Glomerular endothelial cell (primary cell): ENCODE measurements at regions not wholly inside any gene's neighbourhood (a gene's known extent, or its start where the extent isn't known, plus 50 kb on each side); places are given as distances from the start of the nearest gene placed in this dataset.

ENCODE experiments used
- DNase-seq: peaks from one replicate; pipeline ENCODE4 v3.0.0-alpha.2; 2011; ENCODE audit warnings: low read depth, low spot score; ENCODE audit errors: extremely low read depth

- DNase-seq: no peak
Measured at GRCh38 chr7:67947646-67948045, 951.0 kb downstream of the TYW1 start.

- DNase-seq: no peak
Measured at GRCh38 chr7:67950321-67951083, 953.9 kb downstream of the TYW1 start.

GRCh38 chr7:67955061-67955460 lies 958.4 kb downstream of the TYW1 start:
- no peak for DNase-seq

- DNase-seq: no peak
Measured at GRCh38 chr7:67962863-67963262, 966.2 kb downstream of the TYW1 start.

- DNase-seq: no peak
Measured at GRCh38 chr7:67976490-67976889, 979.9 kb downstream of the TYW1 start.

- DNase-seq: no peak
Measured at GRCh38 chr7:67983486-67983885, 986.9 kb downstream of the TYW1 start.

GRCh38 chr7:67984326-67984725 lies 987.7 kb downstream of the TYW1 start:
- no peak for DNase-seq

- no peak for DNase-seq
Measured at GRCh38 chr7:67989142-67989541, 992.5 kb downstream of the TYW1 start.

GRCh38 chr7:67990003-67990402 lies 993.4 kb downstream of the TYW1 start:
- DNase-seq: no peak

GRCh38 chr7:67990716-67991115 lies 994.1 kb downstream of the TYW1 start:
- DNase-seq: no peak

- DNase-seq: no peak
Measured at GRCh38 chr7:67992287-67992686, 995.7 kb downstream of the TYW1 start.

GRCh38 chr7:68005992-68006391 lies 1009.4 kb downstream of the TYW1 start:
- DNase-seq: no peak

GRCh38 chr7:68006619-68007018 lies 1010.0 kb downstream of the TYW1 start:
- no peak for DNase-seq

GRCh38 chr7:68009716-68010115 lies 1013.1 kb downstream of the TYW1 start:
- DNase-seq: no peak

GRCh38 chr7:68014031-68014736 lies 1017.6 kb downstream of the TYW1 start:
- no peak for DNase-seq

GRCh38 chr7:68015122-68015977 lies 1018.7 kb downstream of the TYW1 start:
- no peak for DNase-seq

GRCh38 chr7:68015978-68016532 lies 1019.4 kb downstream of the TYW1 start:
- no peak for DNase-seq

- no peak for DNase-seq
Measured at GRCh38 chr7:68020102-68020501, 1023.5 kb downstream of the TYW1 start.

- no peak for DNase-seq
Measured at GRCh38 chr7:68025369-68025768, 1028.7 kb downstream of the TYW1 start.

- DNase-seq: no peak
Measured at GRCh38 chr7:68030530-68030929, 1033.9 kb downstream of the TYW1 start.
